HG03280 (cell line): ENCODE measurements at regions not wholly inside any gene's neighbourhood (a gene's known extent, or its start where the extent isn't known, plus 50 kb on each side); places are given as distances from the start of the nearest gene placed in this dataset.
"Not testable (repeated sequence)": the region's sequence is repeated elsewhere in the genome, so short reads cannot be mapped to it uniquely, and the experiment has no call there.

Source experiments
- ATAC-seq: cut with Tn5 transposase; IDR thresholded peaks from one replicate; pipeline ENCODE4 v1.9.1; 2021; ENCODE audit warnings: mild to moderate bottlenecking, moderate library complexity; ENCODE audit not compliant: unreplicated experiment

GRCh38 chr6:94260765-94261164 lies 841.4 kb upstream of the EPHA7 start:
- no peak for ATAC-seq

DNA sequence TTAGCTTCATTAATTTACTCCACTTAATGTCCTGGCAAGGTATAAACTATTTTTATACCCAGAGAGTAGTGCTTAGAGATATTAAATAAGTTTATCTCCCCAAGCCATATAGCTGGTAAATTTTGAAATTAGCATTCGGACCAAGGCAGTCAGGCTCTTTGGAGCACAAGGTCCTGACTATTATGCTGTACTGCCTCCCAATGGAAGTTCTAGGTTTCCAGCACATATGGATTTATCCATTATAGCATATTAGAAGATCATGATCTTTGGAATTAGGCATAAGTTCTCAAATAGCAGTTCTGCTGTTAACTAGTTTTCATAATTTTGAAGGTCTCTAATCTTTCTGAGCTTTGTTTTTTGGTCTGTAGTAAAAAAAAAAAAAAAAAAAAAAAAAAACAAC lies 835.3 kb upstream of the EPHA7 start:
- ATAC-seq, result no peak

- no peak for ATAC-seq
Measured at GRCh38 chr6:94251878-94252277, 832.5 kb upstream of the EPHA7 start.

- ATAC-seq, result no peak
Measured at GRCh38 chr6:94245395-94245794, 826.0 kb upstream of the EPHA7 start.

GRCh38 chr6:94238868-94239267 lies 819.5 kb upstream of the EPHA7 start:
- ATAC-seq, result no peak

- ATAC-seq, result no peak
Measured at GRCh38 chr6:94227741-94228140, 808.4 kb upstream of the EPHA7 start.

DNA sequence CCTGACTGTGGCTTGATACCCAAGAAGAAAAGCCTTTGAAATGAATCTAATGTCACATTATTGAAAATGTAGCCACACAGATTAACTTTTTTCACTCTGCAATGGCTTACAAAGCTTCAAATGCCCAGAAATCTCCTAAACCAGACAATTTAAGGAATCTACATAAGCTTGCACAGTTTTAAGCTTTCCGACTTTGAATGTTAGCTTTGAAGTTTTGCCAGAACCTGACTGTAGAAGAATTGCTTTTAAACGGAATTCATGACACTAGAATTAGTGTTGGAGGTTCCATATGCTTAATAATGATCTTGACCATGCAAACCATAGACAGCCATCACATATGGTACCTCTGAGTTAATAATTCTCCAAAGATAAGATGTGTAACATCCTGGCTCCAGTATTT lies 798.5 kb upstream of the EPHA7 start:
- no peak for ATAC-seq

DNA sequence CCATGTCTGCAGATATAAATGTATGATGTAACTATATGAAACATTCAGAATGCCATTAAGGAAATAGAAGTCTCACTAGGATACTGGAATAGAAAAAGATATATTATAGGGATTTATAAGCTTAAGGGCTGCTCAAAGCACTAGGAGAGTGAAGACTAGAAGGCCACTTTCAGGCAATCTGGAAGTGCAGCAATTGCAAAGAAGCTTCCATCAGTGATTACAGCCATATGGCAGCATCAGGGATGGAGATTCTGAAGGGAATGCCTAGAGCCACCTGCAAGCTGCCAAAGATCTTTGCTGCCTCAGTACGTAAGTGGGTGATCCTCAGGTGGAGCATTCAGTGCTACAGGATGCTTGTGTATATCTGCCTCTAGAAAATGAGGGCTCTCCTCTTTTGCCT lies 796.2 kb upstream of the EPHA7 start:
- no peak for ATAC-seq

DNA sequence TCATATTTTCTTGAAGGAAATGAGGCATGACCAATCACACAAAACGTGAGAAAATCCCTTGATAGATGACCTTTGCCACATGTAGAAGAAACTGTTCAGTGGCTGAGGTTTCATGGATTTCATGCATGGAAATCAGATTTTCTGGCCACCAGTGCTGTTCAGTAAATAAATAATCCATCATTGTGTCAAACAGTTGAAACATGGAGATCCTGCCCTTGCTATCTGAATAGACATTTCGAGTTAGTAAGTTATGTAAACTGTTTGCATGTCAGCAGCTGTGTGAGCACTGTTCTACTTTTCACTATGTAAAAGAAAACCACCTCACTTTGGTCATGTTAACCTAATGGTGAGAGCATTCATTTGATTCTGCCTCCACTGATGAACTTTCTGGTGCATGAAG lies 793.9 kb upstream of the EPHA7 start:
- no peak for ATAC-seq

DNA sequence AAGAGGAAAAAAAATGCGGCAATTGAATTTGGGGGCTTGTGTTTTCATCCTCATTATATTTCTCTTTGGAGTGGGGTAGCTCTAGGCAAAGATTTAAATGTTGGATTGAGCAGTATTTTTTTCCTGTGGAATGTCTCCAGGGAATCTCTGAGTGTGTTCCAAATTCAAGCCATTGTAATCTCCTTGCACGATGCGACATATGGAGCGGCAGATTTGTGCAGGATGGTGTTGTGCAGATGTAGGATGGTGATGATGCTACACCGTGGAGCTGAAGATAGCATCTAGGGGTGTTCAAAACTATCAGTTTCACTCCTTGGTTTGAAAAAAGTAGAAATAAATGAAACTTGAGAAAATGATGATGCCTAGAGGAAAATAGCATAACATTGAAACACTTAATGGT lies 777.5 kb upstream of the EPHA7 start:
- no peak for ATAC-seq

DNA sequence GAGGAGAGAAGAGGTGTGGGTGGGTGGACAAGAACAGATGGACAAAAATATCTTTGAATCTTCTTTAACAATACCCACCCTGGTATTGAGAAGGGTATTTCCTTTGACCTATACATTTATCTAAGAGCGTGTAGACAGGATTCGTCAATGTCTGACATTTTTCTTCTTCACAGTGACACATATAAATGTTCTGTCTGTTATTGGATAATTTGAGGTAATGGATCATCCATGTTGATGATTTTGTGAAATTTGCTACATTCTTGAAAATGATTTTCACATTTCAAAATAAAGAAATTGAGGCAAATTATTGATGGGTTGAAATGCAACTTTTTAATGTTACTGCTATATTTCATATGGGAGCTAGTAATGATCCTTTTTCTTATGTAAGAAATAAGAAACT lies 770.7 kb upstream of the EPHA7 start:
- no peak for ATAC-seq

DNA sequence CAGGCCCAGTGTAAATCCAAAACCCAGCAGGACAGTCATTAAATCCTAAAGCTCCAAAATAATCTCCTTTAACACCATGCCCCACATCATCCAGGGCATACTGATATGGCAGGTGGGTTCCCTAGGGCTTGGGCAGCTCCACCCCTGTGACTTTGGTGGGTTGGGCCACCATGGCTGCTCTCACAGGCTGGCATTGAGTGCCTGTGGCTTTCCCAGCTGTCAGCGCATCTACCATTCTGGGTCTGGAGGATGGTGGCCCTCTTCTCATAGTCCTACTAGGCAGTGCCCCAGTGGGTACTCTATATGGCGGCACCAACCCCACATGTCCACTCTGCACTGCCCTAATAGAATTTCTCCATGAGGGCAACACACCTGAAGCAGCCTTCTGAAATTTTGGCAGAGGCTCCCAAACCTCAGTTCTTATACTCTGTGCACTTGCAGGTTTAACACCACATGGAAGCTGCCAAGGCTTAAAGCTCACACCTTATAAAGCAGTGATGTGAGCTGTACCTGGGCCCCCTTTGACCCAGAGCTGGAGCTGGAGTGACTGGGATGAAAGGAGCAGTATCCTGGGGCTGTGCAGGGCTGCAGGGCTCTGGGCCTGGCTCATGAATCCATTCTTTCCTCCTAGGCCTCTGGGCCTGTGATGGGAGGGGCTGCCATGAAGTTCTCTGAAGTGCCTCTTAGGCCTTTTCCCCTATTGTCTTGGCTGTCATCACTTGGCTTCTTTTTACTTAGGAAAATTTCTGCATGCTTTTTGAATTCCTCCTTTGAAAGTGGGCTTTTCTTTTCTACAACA lies 765.5 kb upstream of the EPHA7 start:
- no peak for ATAC-seq

DNA sequence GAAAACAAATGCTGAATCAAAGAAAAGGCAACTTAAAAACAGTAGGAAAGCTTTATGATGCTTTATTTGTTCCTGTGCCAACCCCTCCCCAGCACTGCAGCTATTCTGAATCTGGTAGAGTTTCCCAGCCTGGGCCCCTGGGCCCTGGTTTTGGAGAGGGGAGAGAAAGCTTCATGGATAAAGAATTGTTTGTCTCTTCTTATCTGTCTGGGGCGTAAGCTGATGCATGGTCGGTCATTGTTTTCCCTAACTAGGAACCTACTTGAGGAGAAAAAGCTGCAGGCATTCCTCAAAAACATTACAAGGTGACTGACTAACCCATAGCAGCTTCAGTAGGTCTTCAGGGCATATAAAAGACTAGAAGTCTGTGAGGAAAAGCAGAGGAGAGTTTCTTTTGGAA lies 758.1 kb upstream of the EPHA7 start:
- ATAC-seq, result no peak

DNA sequence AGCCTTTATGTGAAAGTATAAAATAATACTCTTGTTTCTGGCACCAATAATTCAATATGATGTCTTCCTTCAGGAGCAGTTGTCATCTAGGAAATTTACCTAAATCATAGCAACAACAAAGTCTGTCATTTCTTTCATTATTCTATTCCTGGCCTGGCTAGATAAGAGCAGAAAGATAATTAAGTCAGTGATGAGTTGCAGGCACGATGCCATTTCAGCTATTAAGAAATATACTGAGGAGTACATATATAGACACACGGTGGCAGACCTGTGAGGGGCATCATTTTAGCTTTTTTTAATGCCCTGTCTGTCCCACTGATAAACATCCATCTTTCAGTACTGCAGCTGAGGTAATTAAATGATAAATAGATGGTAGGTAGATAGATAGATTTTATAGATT lies 756.1 kb upstream of the EPHA7 start:
- no peak for ATAC-seq

DNA sequence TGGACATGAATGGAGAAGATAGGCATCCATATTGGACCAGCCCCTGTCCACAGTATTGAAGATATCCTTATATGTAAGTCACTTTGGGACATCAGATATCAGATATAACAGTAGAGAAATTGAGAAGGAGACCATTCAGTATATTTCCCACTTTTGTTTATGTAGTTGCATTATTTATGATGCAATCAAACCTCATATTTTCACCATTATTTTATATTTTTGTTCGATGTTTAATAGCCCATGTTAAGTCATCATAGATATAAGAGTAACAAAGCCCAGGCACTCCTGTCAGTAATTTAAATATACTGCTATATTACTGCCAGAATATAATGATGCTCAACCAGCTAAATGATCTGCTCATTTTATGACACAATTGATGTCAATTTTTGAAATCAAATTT lies 744.5 kb upstream of the EPHA7 start:
- ATAC-seq, result no peak

- ATAC-seq, result no peak
Measured at GRCh38 chr6:94150886-94151285, 731.5 kb upstream of the EPHA7 start.

DNA sequence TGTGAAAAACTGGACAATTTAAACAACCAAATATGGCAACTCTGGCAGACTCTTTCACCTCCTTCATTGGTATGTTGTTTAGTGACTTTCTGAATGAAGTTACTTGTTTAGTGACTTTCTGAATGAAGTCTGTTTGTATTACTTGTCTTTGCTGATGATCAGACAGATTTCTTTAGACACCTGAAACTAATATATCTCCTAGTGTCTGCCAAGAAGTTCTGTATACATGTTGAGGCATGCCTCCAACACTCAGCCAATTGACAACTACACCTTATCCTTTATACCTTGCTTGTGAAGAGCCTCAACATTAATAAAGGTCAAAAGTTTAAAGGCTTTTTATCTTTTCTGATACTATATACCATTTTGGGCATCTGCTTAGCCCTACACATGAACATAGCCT lies 725.4 kb upstream of the EPHA7 start:
- no peak for ATAC-seq

GRCh38 chr6:94137178-94137577 lies 717.8 kb upstream of the EPHA7 start:
- not testable (repeated sequence) for ATAC-seq

GRCh38 chr6:94133106-94133505 lies 713.7 kb upstream of the EPHA7 start:
- no peak for ATAC-seq

DNA sequence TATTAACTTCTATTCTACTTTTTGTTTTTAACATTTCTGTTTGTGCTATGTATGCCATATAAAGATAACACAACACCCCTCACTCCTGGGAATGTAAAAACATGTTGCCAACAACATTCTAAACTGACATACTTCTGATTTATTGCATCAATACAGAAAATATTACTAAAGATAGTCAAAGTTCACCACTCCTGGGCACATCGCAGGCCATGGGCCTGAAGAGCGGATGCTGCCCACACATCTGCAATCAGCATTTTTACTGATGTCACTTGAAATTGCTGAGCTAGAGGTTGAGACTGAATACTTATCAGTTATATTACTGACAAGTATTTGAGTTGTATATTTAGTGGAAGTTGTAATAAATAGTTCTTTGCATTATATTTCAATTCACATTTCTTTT lies 711.9 kb upstream of the EPHA7 start:
- no peak for ATAC-seq

GRCh38 chr6:94130478-94130877 lies 711.1 kb upstream of the EPHA7 start:
- ATAC-seq, result no peak

DNA sequence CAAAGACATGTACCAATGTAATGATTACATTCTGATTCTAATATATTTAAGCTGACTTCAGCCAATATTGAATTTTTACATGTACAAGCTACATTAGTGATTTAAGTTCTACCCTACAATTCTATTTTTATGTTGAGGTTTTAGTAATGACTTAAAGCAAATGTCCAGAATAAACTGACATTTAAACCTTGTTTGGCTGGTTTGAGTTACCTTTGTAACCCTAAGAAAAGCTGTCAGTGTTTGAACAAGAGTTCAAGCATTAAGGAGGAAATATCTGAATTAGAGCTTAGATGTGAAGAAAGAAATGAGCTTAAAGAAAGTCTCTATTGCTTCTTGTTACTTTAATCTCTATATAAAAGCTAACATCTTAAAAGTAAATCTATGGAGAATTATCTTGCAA lies 710.6 kb upstream of the EPHA7 start:
- ATAC-seq, result no peak

DNA sequence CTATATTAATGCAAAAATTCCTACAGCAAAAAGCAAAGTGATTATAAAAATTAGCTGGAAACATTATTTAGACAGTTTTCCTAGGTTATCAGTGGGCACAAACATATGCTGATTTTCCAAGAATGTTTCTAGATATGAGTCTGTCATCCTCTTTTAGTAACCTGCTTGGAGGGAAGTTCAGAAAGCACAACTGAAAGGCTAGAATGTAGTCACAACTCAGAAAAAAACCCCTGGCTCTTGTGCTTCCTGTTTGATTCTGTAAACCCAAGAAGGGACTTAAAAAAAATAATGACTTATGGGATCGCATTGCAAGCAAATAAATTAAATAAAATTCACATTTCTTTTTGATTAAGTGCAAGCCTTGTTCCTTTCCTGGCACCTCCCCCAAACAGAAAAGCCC lies 708.4 kb upstream of the EPHA7 start:
- ATAC-seq, result no peak
